HG03520 (cell line): ENCODE measurements at regions not wholly inside any gene's neighbourhood (a gene's known extent, or its start where the extent isn't known, plus 50 kb on each side); places are given as distances from the start of the nearest gene placed in this dataset.

Source experiments
- ATAC-seq: cut with Tn5 transposase; IDR thresholded peaks from one replicate; pipeline ENCODE4 v1.9.1; 2021; ENCODE audit warnings: mild to moderate bottlenecking, moderate library complexity; ENCODE audit not compliant: unreplicated experiment

DNA sequence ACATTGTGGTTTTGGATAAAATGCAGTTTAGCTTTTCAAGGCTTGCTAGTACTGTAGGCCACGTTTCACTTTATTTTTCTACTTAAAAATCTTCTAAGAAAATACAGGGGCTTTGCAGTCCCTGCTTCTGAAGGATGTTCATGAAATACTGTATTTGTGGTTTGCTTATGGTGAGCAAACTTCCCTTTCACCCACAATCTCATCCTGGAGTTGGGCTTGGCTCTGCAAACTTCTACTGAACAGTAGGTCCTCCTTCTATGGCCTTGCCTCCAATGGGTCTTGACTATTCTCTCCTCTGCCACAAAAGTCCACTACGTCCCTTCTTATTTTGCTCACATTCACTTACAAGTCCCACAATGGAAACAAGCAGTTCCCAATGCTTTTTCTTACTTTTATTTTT is 502.7 kb upstream of the KLF4 start:
- ATAC-seq: no peak

DNA sequence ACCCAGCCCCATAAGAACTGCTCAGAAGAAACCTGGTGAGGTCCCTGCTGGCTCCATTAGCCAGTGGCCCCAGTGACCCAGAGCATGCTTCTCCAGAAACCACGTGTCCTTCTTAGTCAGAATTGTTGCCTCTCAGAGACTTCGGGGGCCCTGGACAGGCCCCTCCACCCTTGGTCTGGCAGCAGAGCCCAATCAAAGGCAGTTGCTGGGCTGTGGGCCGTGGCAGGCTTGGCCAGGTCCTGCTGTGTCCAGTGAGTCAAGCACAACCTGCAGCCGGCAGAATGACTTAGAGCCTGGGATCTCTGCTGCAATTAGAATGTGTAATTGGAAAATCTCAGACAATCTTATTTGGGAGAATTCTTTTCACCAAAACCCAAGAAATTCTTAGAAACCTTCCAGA is 502.0 kb upstream of the KLF4 start:
- no peak for ATAC-seq

- no peak for ATAC-seq
These were observed 500.0 kb upstream of the KLF4 start for GRCh38 chr9:107989544-107989943.

- no peak for ATAC-seq
These were observed 499.5 kb upstream of the KLF4 start for GRCh38 chr9:107989099-107989498.

DNA sequence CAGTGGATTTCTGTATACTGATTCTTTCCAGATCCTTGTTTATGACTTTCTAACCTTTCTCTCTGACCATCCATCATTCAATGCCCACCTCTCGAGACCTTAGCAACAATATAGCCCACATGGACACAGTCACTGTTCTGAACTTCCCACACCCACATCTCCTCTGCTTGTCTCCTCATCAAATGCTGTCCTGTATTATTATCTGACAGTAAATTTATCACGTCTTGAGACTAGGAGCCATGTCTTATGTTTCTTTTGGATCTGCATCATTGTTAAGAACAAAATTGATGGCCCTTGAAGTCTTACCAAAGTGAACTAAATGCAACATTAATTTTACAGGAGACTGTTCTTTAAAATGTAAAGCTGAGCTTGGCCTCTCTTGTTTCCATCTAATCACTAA is 495.4 kb upstream of the KLF4 start:
- ATAC-seq: no peak

- no peak for ATAC-seq
These were observed 494.2 kb upstream of the KLF4 start for GRCh38 chr9:107983762-107984161.

- ATAC-seq: no peak
These were observed 493.6 kb upstream of the KLF4 start for GRCh38 chr9:107983181-107983603.

GRCh38 chr9:107982745-107983144 is 493.2 kb upstream of the KLF4 start:
- ATAC-seq: no peak

- no peak for ATAC-seq
These were observed 492.4 kb upstream of the KLF4 start for GRCh38 chr9:107982001-107982400.

- ATAC-seq: no peak
These were observed 491.4 kb upstream of the KLF4 start for GRCh38 chr9:107980984-107981383.

- ATAC-seq: no peak
These were observed 487.2 kb upstream of the KLF4 start for GRCh38 chr9:107976767-107977166.

- no peak for ATAC-seq
These were observed 485.9 kb upstream of the KLF4 start for GRCh38 chr9:107975426-107976010.

- no peak for ATAC-seq
These were observed 483.9 kb upstream of the KLF4 start for GRCh38 chr9:107973451-107973850.

DNA sequence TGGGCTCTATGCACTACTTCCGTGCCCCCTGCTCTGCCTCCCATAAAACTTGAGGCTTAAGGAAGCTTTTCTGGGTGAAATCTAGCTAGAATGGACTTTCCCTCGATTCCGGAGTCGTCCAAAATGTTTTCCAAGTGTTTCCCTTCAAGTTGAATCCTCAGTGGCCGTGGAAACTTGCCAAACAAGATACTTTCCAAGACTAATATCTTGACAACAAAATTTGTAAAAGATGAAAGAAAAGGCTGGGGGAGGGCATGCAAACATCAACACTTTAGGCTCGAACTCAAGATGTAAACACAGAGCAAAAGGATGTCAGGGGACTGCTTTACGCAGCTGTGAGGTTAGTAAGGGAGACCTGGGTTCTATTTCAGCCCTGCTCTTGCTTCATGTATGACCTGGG is 482.8 kb upstream of the KLF4 start:
- ATAC-seq: no peak

DNA sequence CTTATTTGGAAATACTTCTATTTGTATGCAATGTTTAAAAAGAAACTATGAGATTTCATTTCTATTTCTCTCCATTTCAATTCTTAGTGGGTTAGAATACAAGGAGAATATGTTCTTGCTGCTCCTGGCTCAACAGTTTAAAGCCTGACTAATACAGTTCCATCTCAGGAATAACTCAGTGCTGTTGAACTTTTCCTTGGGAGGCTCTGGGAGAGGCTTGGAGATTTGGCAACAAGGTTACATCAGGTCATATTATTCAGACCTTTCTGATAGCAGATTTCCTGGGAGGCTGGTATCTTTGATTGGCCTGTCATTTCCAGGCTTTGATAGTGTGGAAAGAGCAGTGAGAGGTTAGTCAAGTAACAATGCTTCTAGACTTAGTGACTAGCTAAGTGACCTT is 481.7 kb upstream of the KLF4 start:
- no peak for ATAC-seq

- no peak for ATAC-seq
These were observed 481.2 kb upstream of the KLF4 start for GRCh38 chr9:107970726-107971125.

DNA sequence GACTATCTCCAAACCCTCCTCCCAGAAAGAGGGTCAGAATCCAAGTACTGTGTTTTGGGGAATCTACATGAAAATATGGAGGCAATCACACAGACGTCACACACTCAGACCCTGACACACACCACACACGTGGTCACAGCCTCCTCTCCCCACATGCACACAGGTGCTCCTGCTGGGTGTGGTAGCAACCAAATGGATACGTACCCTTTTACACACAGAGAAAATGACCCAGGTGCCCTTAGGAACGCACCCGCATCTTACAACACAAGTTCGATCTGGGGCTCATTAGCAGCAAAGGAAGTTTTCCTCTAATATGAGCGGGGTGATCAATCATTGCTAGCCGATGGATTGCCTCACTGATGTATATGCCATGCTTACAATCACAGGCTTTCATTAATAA is 480.2 kb upstream of the KLF4 start:
- no peak for ATAC-seq

- no peak for ATAC-seq
These were observed 479.6 kb upstream of the KLF4 start for GRCh38 chr9:107969141-107969540.

- no peak for ATAC-seq
These were observed 473.7 kb upstream of the KLF4 start for GRCh38 chr9:107963246-107963645.

GRCh38 chr9:107960916-107961315 is 471.3 kb upstream of the KLF4 start:
- ATAC-seq: no peak

GRCh38 chr9:107954312-107954711 is 464.7 kb upstream of the KLF4 start:
- ATAC-seq: no peak

GRCh38 chr9:107953556-107954125 is 464.1 kb upstream of the KLF4 start:
- ATAC-seq: no peak

DNA sequence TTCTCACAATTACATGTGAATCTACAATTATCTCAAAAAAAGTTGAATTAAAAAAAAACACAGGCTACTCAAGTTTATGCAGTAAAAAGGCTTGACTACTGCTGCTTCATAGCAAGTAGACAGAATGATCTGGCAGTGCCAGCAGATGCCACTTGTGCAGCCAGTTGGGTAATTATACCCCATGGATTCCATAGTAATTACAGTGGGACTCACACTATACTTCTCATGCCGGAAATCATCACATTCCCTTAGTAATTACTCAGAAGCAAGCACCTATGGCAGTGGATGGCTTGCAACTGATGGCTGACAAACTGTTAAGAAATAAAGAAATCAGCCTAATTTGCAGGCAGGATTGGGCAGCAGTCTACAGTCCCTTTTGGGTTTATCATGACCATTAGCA is 463.2 kb upstream of the KLF4 start:
- ATAC-seq: no peak
